ENCODE measurements at regions not wholly inside any gene's neighbourhood (a gene's known extent, or its start where the extent isn't known, plus 50 kb on each side); places are given as distances from the start of the nearest gene placed in this dataset.

- TF ChIP-seq CHD7 (IDR thresholded peaks at IDR 0.05; ENCODE audit: insufficient replicate concordance, low read length) (no peak), POLR2AphosphoS5 (IDR thresholded peaks at IDR 0.05; ENCODE audit: low read depth, low read length) (no peak), TCF12 (IDR thresholded peaks at IDR 0.05; ENCODE audit: low read depth, low read length) (no peak), HDAC2 (IDR thresholded peaks at IDR 0.05; ENCODE audit: borderline replicate concordance in 1 of 2, low read depth in 2 of 2, low read length in 2 of 2) (no peak), SP1 (IDR thresholded peaks at IDR 0.05; ENCODE audit: low read depth, low read length) (no peak), KDM4A (IDR thresholded peaks at IDR 0.05; ENCODE audit: low read depth, low read length, severe bottlenecking) (no peak), SAP30 (IDR thresholded peaks at IDR 0.05; ENCODE audit: insufficient read depth, insufficient replicate concordance, low read length) (no peak), RNF2 (IDR thresholded peaks at IDR 0.05; ENCODE audit: borderline replicate concordance, low read depth, low read length, missing control alignments, poor library complexity, severe bottlenecking) (no peak), KDM5A (IDR thresholded peaks at IDR 0.05; ENCODE audit: low read length) (no peak), HDAC6 (IDR thresholded peaks at IDR 0.05; ENCODE audit: low read depth, low read length) (no peak), GTF2F1 (IDR thresholded peaks at IDR 0.05; ENCODE audit: borderline replicate concordance, low read depth, low read length) (no peak), YY1 (IDR thresholded peaks at IDR 0.05; ENCODE audit: low read depth, low read length) (no peak)
Measured at GRCh38 chr9:88596376-88596775, 61.4 kb downstream of the NXNL2 start (continued).

All from H1 (cell line).